ENCODE measurements at regions not wholly inside any gene's neighbourhood (a gene's known extent, or its start where the extent isn't known, plus 50 kb on each side); places are given as distances from the start of the nearest gene placed in this dataset.
A peak's percentile ranks its signal among the peaks of the same experiment; 100 is the strongest.

GRCh38 chr17:77321649-77322513 lies 181.1 kb downstream of the SEC14L1 start:
- no peak for DNase-seq (ENCODE audit: low read depth)

- peak; percentile 98 for DNase-seq (ENCODE audit: low read depth)
These were observed 182.0 kb downstream of the SEC14L1 start for GRCh38 chr17:77322514-77323412.

GRCh38 chr17:77323413-77324171 lies 182.8 kb downstream of the SEC14L1 start:
- DNase-seq (ENCODE audit: low read depth) = no peak

DNA sequence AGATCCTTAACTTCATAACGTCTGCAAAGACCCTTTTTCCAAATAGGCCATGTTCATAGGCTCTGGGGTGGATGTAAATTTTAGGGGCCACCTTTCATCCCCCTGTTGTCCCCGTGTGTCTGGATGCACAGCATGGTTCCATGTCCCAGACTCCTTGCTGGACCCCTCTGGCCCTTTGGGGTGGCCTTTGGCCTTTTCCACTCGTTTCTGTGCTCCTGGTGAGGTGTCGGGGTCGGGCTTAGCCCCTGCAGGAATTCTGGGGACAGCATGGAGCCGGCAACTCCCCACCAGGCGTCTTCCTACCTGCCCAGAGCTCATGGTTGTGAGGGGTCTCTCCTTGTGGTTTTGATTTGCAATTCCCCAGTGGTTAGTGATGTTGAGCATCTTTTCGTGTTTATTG lies 183.5 kb downstream of the SEC14L1 start:
- no peak for DNase-seq (ENCODE audit: low read depth)

- no peak for DNase-seq (ENCODE audit: low read depth)
These were observed 184.9 kb downstream of the SEC14L1 start for GRCh38 chr17:77325577-77326075.

DNA sequence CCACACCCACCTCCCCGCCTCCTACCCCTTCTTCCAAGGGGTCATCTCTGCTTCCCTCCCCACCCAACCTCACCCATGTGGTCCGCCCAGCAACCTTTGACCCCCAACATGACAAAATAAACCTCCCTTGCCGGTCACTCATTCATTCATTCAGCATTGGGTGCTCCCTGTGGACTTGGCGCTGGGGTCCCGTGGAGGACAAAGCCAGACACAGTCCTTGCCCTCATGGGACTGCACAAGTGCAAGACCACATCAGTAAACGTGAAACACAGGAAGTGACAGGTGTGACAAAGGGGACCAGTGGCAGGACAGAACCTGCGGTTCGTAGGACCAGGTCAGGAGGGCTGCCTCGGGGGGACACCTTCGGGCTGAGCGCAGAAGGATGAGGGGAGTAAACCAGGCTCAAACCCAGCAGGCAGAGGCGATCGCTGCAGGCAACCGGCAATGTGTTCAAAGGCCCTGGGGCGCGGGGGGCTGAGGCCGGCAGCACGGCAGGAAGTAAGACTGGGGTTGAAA lies 185.4 kb downstream of the SEC14L1 start:
- DNase-seq (ENCODE audit: low read depth) = no peak

- no peak for DNase-seq (ENCODE audit: low read depth)
These were observed 185.9 kb downstream of the SEC14L1 start for GRCh38 chr17:77326636-77327035.

DNA sequence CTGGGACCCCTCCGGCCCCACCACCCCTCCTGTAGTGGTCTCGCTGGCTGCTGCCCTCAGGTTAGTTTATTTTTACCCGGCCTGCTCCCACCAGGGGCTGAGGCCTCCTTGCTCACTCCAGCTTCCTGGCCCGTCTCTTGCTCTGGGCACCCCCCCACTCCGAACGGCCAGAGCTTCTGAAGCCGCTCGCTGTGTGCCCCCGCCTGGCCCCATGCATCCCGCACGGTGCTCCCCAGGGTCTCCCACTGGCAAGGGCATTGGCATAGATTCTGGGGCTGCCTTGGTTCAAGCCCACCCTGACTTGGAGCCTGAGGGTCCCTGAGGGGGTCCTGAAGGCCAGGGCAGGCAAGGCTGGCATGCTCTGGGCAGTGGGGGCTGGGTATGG lies 186.4 kb downstream of the SEC14L1 start:
- DNase-seq (ENCODE audit: low read depth) = no peak

- DNase-seq (ENCODE audit: low read depth) = no peak
These were observed 187.0 kb downstream of the SEC14L1 start for GRCh38 chr17:77327566-77328464.

DNA sequence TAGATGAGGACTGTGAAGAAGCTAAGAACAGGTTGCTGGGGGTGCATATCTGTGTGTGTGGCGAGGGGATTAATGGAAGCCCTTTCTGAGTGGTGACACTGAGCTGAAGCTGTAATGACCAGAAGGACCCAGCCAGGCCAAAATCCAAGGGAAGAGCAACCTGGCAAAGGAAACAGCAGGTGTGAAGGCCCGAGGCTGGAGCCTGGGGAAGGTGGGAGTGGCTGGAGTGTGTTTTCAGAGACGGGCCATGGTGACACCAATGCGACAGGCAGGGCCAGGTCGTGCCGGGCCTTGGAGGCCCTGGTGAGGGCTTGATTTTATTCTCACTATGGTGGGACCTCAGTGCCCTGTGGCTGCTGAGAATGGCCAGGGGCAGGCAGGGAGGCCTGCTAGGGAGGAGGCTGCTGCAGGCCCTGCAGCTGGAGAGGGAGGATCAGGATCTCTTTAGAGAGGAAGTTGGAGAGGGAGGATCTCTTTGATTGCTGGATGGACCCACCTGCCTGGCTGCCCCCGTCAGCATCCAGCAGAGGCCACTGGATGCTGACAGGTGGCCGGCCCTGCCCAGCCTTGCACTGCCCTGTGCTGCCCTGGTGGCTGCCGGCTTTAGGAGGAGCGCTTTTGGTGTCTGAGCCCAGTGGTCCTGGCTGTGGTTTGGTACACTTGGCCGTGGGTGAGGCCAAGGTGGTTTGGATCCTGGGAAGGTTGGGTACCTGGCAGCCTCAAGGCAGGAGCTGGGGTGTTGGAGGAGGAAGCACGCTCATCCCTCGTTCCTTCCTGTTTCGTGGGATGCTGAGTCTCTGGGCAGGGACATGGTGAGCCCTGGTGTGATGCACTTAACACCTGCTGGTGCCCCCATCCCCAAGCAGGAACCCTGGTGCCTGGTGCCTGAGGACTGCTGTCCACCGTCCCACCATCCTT lies 188.3 kb downstream of the SEC14L1 start:
- DNase-seq (ENCODE audit: low read depth) = no peak

DNA sequence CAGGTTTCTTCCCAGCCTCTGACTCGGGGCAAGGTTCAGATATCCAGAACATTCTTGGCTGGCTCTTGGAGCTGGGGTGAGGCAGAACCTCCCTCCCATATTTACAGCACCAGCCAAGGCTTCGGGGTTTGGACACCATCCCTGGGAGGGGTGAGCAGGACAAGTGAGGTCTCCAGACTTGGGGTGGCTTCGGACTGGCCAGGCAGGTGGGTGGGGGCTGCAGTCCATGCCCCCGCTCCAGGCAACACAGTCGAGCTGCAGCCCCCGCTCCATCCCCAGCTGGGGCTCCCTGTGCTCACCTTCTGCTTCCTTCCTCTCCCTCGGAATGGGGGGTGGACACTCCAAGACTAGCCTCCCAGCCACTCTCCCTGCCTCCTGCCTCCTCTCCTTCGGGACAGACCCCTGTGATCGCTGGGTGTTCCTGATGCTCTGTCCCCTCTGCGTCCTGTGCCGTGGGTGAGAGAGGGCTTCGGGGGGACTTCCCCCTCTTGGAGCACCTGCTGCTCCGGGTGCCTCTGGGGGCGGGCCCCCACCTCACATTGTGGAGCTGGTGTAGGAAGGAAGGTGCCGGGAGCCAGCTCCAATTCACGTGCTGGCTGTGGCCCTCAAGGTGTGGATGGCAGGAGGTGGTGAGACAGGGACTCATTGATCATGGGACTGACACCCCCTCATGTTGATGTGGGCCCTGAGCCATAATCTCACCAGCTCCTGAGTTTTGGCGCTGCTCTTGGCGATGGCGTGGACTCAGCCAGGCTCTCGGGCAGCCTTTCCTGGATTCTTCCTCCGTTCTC lies 189.2 kb downstream of the SEC14L1 start:
- no peak for DNase-seq (ENCODE audit: low read depth)

DNA sequence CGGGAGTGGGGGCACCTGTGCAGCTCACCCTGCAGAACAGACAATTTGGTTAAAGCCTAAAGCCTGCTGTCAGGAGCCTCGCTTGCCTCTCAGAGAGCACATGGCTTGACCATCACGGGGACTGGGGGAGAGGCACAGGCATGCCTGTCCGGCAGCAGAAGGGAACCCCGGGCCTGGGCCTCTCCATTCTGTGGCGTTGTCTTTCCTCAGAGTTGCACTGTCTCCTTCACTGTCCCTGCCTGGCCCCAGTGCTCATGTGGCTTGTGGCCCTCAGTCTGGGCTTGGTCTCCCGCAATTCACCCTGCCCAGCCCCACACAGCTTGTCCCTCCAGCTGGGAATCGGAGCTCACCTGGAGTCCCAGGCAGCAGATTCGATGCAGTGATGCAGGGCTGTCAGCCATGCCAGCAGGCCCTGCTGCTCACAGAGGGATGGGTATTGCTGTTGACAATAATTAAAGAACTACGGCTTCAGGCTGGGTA lies 189.9 kb downstream of the SEC14L1 start:
- DNase-seq (ENCODE audit: low read depth) = no peak

GRCh38 chr17:77331301-77331864 lies 190.6 kb downstream of the SEC14L1 start:
- peak; percentile 81 for DNase-seq (ENCODE audit: low read depth)

DNA sequence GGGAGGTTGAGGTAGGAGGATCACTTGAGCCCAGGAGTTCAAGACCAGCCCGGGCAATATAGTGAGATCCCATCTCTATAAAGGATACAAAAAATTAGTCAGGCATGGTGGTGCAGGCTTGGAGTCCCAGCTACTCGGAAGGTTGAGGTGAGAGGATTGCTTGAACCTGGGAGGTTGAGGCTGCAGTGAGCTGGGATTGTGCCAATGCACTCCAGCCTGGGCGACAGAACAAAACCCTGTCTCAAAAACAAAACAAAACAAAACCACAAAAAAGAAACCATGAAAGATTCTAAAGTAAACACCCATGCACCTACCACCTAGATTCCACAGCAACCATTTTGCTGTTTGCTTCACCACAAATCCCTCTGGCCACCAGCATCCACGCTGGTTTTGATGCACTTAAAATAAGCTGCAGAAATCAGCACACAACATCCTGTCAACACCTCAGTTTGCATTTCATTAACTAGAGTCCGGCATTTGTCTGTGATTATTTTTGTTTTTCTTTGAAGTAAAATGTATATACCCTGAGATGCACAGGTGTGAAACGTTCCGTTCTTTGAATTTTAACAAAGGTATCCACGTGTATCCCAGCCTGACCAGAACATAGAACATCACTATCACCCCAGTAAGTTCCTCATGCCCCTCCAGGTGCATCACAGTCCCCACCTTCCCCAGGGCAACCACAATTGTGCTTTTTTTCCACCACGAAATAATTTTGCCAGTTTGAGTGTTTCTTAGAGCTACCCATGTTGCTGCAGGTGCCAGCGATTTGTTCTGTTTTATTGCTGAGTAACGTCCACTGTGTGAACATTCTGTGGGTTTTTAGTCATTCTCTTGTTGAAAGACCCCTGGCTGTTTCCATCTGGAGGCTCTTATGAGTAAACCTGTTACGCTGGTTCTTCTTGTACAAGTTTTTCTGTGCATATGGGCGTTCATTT lies 191.5 kb downstream of the SEC14L1 start:
- no peak for DNase-seq (ENCODE audit: low read depth)

- peak; percentile 92 for DNase-seq (ENCODE audit: low read depth)
These were observed 192.4 kb downstream of the SEC14L1 start for GRCh38 chr17:77332981-77333685.

GRCh38 chr17:77337150-77337549 lies 196.4 kb downstream of the SEC14L1 start:
- no peak for DNase-seq (ENCODE audit: low read depth)

All from stromal cell of bone marrow (primary cell).